Common myeloid progenitor, CD34-positive (primary cell): ENCODE measurements at regions not wholly inside any gene's neighbourhood (a gene's known extent, or its start where the extent isn't known, plus 50 kb on each side); places are given as distances from the start of the nearest gene placed in this dataset.
"Not testable (repeated sequence)": the region's sequence is repeated elsewhere in the genome, so short reads cannot be mapped to it uniquely, and the experiment has no call there.

Source experiments
- CTCF ChIA-PET: fragments of 350-600 bp; sonication (Branson Sonifier 250); formaldehyde crosslinking; loops from one replicate; lab custom pipeline; 2021; ENCODE audit warnings: antibody characterized with exemption; lab: Charles Lee
- POLR2A ChIA-PET: fragments of 350-600 bp; sonication (Branson Sonifier 250); formaldehyde crosslinking; loops from one replicate; lab custom pipeline; 2021; ENCODE audit warnings: antibody characterized with exemption; lab: Charles Lee
- DNase-seq, 3 donors: peaks; one replicate each; pipeline versions ENCODE4 v3.0.0 to v3.0.0-alpha.2; 2013
- H3K27ac ChIP-seq, 2 experiments: 1 replicate in 1 of 2; 2 replicates in 1 of 2; pipeline ENCODE4 v1.7.0; 2013; ENCODE audit warnings: inconsistent platforms in 2 of 2, low read length in 2 of 2, mild to moderate bottlenecking in 2 of 2, low read depth in 1 of 2, moderate library complexity in 1 of 2; ENCODE audit not compliant: severe bottlenecking in 2 of 2, insufficient read depth in 1 of 2, poor library complexity in 1 of 2
- H3K27me3 ChIP-seq, 5 experiments: replicated peaks in 2 of 5; 1 replicate in 3 of 5; 2 replicates in 2 of 5; pipeline versions ENCODE4 v1.6.1 to v1.7.0; 2013; ENCODE audit warnings: low read length in 4 of 5, mild to moderate bottlenecking in 2 of 5, moderate library complexity in 2 of 5, inconsistent platforms in 1 of 5; ENCODE audit not compliant: insufficient read depth in 5 of 5, control insufficient read depth in 4 of 5
- H3K36me3 ChIP-seq, 4 experiments: 1 replicate in 2 of 4; 2 replicates in 2 of 4; pipeline versions ENCODE4 v1.6.1 to v1.7.0; 2013; ENCODE audit warnings: low read length in 3 of 4, control low read depth in 1 of 4, mild to moderate bottlenecking in 1 of 4; ENCODE audit not compliant: control insufficient read depth in 4 of 4, insufficient read depth in 4 of 4
- H3K4me1 ChIP-seq, 4 experiments: 1 replicate in 3 of 4; 2 replicates in 1 of 4; pipeline versions ENCODE4 v1.6.1 to v1.7.1; 2013; ENCODE audit warnings: low read length in 3 of 4, mild to moderate bottlenecking in 3 of 4, control low read depth in 1 of 4, inconsistent platforms in 1 of 4, moderate library complexity in 1 of 4; ENCODE audit not compliant: control insufficient read depth in 4 of 4, insufficient read depth in 4 of 4; ENCODE audit errors: control extremely low read depth in 1 of 4
- H3K4me3 ChIP-seq, 7 experiments: 1 replicate in 4 of 7; 2 replicates in 3 of 7; pipeline versions ENCODE4 v1.5.1 to v1.7.0; 2013; ENCODE audit warnings: mild to moderate bottlenecking in 7 of 7, low read length in 6 of 7, moderate library complexity in 6 of 7, inconsistent platforms in 2 of 7, low read depth in 2 of 7, control low read depth in 1 of 7; ENCODE audit not compliant: insufficient read depth in 4 of 7, control insufficient read depth in 1 of 7; ENCODE audit errors: extremely low read depth in 1 of 7
- H3K9me3 ChIP-seq, 5 experiments: 1 replicate in 4 of 5; 2 replicates in 1 of 5; pipeline versions ENCODE4 v1.6.1 to v1.7.1; 2013; ENCODE audit warnings: low read length in 4 of 5, mild to moderate bottlenecking in 2 of 5, inconsistent platforms in 1 of 5, low read depth in 1 of 5, moderate library complexity in 1 of 5; ENCODE audit not compliant: control insufficient read depth in 4 of 5, insufficient read depth in 2 of 5; ENCODE audit errors: control extremely low read depth in 1 of 5
- WGBS: methylation state at CpG from one replicate; pipeline ENCODE4 v1.1.5; 2013; ENCODE audit not compliant: insufficient coverage; 5-methylcytosine and 5-hydroxymethylcytosine counted together

DNA sequence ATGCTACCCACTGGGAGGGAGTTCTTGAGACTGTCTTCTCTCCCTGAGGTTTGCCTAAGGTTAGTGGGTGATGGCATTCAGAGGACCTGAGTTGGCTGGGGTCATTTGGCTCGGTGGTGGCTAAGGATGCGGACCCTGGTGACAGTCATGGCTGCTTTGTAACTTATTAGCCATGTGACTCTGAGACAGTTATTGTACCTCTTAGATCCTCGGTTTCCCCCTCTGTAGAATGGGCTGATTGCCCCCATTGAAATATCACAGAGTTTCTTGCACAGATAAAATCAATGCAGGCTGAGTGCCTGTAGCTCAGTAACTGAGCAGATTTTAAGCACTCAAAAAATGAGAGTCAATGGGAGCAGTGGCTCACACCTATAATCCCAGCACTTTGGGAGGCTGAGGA lies 96.7 kb upstream of the MED13L start:
- DNase-seq, result no peak
- ChIA-PET CTCF (no interaction called here), POLR2A (interaction anchor here (0.6 kb wide), 1 partner anchor 747 kb away, joined by 5 read pairs; no protein-coding TSS in a partner anchor)
- Histone ChIP-seq H3K27me3 (no peaks in the 10 kb centered on the region), H3K4me3 (no peak overlapping the region), H3K4me1 (peaks cover 0 to 12% (median 3%) of the 10 kb centered on the region in 4 experiments), H3K27ac (no peak overlapping the region), H3K36me3 (no peaks in the 10 kb centered on the region), H3K9me3 (no peaks in the 10 kb centered on the region)
- 79% methylated on average over 3 of the region's 3 CpGs for WGBS

DNA sequence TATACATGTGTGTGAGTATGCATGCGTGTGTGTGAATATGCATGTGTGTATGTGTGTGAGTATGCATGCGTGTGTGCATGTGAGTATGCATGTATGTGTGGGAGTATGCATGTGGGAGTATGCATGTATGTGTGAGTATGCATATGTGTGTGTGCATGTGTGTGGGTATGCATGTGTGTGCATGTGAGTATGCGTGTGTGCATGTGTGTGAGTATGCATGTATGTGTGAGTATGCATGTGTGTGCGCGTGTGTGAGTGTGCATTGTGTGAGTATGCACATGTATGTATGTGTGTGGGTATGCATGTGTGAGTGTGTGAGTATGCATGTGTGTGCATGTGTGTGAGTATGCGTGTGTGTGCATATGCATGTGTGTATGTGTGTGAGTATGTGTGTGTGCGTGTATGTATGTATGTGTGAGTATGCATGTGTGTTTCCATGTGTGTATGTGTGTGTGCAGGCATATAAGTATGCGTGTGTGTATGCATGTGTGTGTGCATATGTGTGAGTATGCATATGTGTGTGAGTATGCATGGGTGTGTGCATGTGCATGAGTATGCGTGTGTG lies 97.9 kb upstream of the MED13L start:
- CTCF ChIA-PET, result no interaction called here
- H3K4me1 ChIP-seq, result peaks cover 0 to 12% (median 3%) of the 10 kb centered on the region in 4 experiments
- POLR2A ChIA-PET, result no interaction called here
- no peaks in the 10 kb centered on the region for H3K9me3 ChIP-seq
- H3K27ac ChIP-seq, result no peak overlapping the region
- WGBS, result 91% methylated on average over 9 of the region's 9 CpGs
- H3K36me3 ChIP-seq, result no peaks in the 10 kb centered on the region
- no peak for DNase-seq
- H3K27me3 ChIP-seq, result no peaks in the 10 kb centered on the region
- no peak overlapping the region for H3K4me3 ChIP-seq

DNA sequence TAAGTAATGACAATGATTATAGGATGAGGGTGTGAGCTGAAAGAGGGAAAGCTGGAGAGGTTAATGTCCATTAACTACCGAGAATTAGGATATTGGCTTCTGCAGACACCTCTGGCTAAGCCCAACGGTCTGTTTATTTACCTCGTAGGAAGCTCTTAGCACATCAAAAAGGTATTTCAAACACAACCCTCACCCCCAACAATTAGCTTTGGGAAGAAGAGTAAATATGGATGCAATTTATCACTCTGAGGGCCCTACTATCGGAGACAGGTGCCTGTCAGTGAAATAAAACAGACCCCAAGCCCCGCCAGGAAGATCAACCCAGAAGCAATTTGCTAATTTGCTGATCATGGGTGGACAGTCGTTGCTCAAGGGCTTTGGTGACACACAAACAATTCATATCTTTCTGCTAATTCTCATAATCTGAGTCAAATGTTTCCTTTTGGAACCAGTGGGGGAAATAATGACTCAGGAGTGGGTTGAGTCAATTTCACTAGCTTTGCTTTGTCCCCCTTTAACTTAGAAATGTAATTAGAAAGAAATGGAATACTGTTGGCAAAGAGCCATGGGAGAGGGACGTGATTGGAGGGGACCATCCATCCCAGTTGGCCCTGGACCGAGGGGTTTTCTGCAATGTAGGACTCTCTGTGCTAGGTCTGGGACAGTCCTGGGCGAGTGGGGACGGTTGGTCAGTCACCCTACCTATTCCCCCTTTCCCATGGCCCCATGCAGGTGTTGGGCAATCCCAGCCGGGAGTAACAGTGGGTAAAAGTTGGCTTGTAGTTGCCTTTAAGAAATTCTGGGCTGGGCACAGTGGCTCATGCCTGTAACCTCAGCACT lies 99.1 kb upstream of the MED13L start:
- CTCF ChIA-PET, result interaction anchor here (1.0 kb wide), 2 partner anchors 26 to 38 kb away, joined by 3 read pairs; no protein-coding TSS in a partner anchor
- no peak overlapping the region for H3K27ac ChIP-seq
- H3K36me3 ChIP-seq, result no peaks in the 10 kb centered on the region
- no peaks in the 10 kb centered on the region for H3K27me3 ChIP-seq
- no peak overlapping the region for H3K4me3 ChIP-seq
- peak in 1 of 3 donors; percentile 29 for DNase-seq
- 78% methylated on average over 2 of the region's 11 CpGs for WGBS
- POLR2A ChIA-PET, result no interaction called here
- H3K4me1 ChIP-seq, result peaks cover 0 to 14% (median 4%) of the 10 kb centered on the region in 4 experiments
- H3K9me3 ChIP-seq, result no peaks in the 10 kb centered on the region

GRCh38 chr12:116377194-116377571 lies 99.7 kb upstream of the MED13L start:
- peaks cover 0 to 19% (median 10%) of the 10 kb centered on the region in 4 experiments for H3K4me1 ChIP-seq
- POLR2A ChIA-PET, H3K36me3 ChIP-seq, H3K27ac ChIP-seq, H3K4me3 ChIP-seq, H3K9me3 ChIP-seq, DNase-seq, H3K27me3 ChIP-seq: not testable (repeated sequence)
- WGBS, result 85% methylated on average over 3 of the region's 6 CpGs
- CTCF ChIA-PET, result interaction anchor here (0.9 to 1.4 kb wide), 2 partner anchors 10 to 12 kb away, joined by 3 to 5 read pairs; no protein-coding TSS in a partner anchor

- no peak overlapping the region for H3K27ac ChIP-seq
- POLR2A ChIA-PET, result no interaction called here
- WGBS, result 94% methylated on average over 10 of the region's 11 CpGs
These were observed 100.5 kb upstream of the MED13L start for GRCh38 chr12:116378002-116378401.

GRCh38 chr12:116380108-116380507 lies 102.6 kb upstream of the MED13L start:
- DNase-seq, result no peak
- POLR2A ChIA-PET, result no interaction called here
- Histone ChIP-seq H3K27ac (no peak overlapping the region), H3K4me1 (peaks cover 0 to 32% (median 18%) of the 10 kb centered on the region in 4 experiments), H3K36me3 (no peaks in the 10 kb centered on the region), H3K4me3 (no peak overlapping the region), H3K9me3 (no peaks in the 10 kb centered on the region), H3K27me3 (no peaks in the 10 kb centered on the region)
- 98% methylated on average over 4 of the region's 4 CpGs for WGBS
- CTCF ChIA-PET, result interaction anchor here (0.8 to 1.1 kb wide), 2 partner anchors 9 to 120 kb away, joined by 3 to 5 read pairs; no protein-coding TSS in a partner anchor

More at GRCh38 chr12:116378002-116378401, 100.5 kb upstream of the MED13L start:
- Histone ChIP-seq H3K9me3 (no peaks in the 10 kb centered on the region), H3K27me3 (no peaks in the 10 kb centered on the region), H3K36me3 (no peaks in the 10 kb centered on the region), H3K4me1 (peaks cover 0 to 25% (median 14%) of the 10 kb centered on the region in 4 experiments), H3K4me3 (no peak overlapping the region)
- CTCF ChIA-PET, result interaction anchor here (0.9 to 1.4 kb wide), 2 partner anchors 11 to 13 kb away, joined by 3 to 5 read pairs; no protein-coding TSS in a partner anchor
- no peak for DNase-seq

- DNase-seq, H3K36me3 ChIP-seq, H3K27me3 ChIP-seq, POLR2A ChIA-PET, H3K4me3 ChIP-seq, H3K27ac ChIP-seq, H3K9me3 ChIP-seq: not testable (repeated sequence)
- peaks cover 0 to 38% (median 22%) of the 10 kb centered on the region in 4 experiments for H3K4me1 ChIP-seq
- 86% methylated on average over 1 of the region's 1 CpG for WGBS
- CTCF ChIA-PET, result interaction anchor here (1.1 kb wide), 1 partner anchor 8 kb away, joined by 5 read pairs; no protein-coding TSS in a partner anchor
These were observed 103.2 kb upstream of the MED13L start for GRCh38 chr12:116380740-116381139.
